DOHH2 (cell line): ENCODE measurements at regions not wholly inside any gene's neighbourhood (a gene's known extent, or its start where the extent isn't known, plus 50 kb on each side); places are given as distances from the start of the nearest gene placed in this dataset.

ENCODE experiments used
- EZH2phosphoT487 ChIP-seq: fragments of 200-600 bp; sonication (generic); IDR thresholded peaks from 2 replicates; pipeline ENCODE4 v1.6.1; 2017; ENCODE audit warnings: borderline replicate concordance, mild to moderate bottlenecking, antibody characterized with exemption, low read length, moderate library complexity, mixed read lengths
- TF ChIP-seq, protein P1 (sequence below): fragments of 200-600 bp; sonication (generic); IDR thresholded peaks from one replicate; pipeline ENCODE4 v1.5.1; 2014; ENCODE audit warnings: antibody characterized with exemption, mild to moderate bottlenecking, low read depth, low read length; ENCODE audit not compliant: poor library complexity, severe bottlenecking

GRCh38 chr9:105144076-105144475 lies 100.4 kb upstream of the SLC44A1 start:
- TF ChIP-seq, protein P1, sequence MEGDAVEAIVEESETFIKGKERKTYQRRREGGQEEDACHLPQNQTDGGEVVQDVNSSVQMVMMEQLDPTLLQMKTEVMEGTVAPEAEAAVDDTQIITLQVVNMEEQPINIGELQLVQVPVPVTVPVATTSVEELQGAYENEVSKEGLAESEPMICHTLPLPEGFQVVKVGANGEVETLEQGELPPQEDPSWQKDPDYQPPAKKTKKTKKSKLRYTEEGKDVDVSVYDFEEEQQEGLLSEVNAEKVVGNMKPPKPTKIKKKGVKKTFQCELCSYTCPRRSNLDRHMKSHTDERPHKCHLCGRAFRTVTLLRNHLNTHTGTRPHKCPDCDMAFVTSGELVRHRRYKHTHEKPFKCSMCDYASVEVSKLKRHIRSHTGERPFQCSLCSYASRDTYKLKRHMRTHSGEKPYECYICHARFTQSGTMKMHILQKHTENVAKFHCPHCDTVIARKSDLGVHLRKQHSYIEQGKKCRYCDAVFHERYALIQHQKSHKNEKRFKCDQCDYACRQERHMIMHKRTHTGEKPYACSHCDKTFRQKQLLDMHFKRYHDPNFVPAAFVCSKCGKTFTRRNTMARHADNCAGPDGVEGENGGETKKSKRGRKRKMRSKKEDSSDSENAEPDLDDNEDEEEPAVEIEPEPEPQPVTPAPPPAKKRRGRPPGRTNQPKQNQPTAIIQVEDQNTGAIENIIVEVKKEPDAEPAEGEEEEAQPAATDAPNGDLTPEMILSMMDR: no peak
- no peak for TF ChIP-seq EZH2phosphoT487
